ENCODE measurements at regions not wholly inside any gene's neighbourhood (a gene's known extent, or its start where the extent isn't known, plus 50 kb on each side); places are given as distances from the start of the nearest gene placed in this dataset.
A peak's percentile ranks its signal among the peaks of the same experiment; 100 is the strongest.

- FAIRE-seq: no peak
- DNase-seq (ENCODE audit: low spot score): no peak
Measured at GRCh38 chr22:47460176-47460575, 697.7 kb downstream of the TBC1D22A start.

DNA sequence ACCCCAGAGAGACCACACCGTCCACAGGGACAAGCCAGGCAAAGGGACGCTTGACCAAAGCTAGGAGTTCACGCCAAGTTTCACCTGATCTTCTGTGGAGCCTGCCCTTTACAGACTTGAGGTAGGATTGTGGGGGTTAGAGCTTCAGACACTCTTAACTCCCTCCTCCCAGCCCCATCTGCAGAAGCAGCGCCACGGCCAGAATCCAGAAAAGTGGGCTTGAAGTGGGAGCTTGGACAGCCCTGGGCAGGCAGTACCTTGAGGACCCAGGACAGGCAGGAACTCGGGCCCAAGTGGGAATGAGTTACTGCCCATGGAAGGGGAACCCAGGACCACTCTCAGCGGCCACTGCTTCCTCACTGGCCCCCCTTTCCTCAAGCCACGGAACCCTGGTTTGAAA lies 695.9 kb downstream of the TBC1D22A start:
- DNase-seq (ENCODE audit: low spot score) (no peak), FAIRE-seq (no peak)

- no peak for FAIRE-seq
- DNase-seq (ENCODE audit: low spot score): no peak
Measured at GRCh38 chr22:47457509-47458300, 695.3 kb downstream of the TBC1D22A start.

DNA sequence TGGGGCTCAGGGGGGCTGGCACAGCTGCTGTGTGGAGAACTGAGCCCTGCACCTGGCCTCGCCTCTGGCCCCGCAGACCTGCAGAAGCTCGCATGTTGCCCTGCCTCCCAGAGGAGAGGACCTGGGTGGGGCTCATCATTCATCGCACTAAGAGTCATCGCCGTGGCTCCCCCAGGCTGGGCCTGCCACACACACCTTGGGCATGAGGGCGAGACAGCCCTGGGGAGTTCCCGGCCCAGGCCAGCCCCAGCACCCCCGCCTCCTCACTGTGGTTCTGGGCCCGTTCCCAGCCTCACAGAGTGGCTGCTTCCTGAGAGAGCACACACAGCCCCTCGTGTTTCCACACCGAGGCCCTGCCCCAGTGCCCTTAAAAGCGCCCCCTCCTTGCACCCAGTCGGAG lies 694.6 kb downstream of the TBC1D22A start:
- FAIRE-seq (no peak), DNase-seq (ENCODE audit: low spot score) (no peak)

- no peak for FAIRE-seq
- no peak for DNase-seq (ENCODE audit: low spot score)
Measured at GRCh38 chr22:47456031-47456430, 693.6 kb downstream of the TBC1D22A start.

DNA sequence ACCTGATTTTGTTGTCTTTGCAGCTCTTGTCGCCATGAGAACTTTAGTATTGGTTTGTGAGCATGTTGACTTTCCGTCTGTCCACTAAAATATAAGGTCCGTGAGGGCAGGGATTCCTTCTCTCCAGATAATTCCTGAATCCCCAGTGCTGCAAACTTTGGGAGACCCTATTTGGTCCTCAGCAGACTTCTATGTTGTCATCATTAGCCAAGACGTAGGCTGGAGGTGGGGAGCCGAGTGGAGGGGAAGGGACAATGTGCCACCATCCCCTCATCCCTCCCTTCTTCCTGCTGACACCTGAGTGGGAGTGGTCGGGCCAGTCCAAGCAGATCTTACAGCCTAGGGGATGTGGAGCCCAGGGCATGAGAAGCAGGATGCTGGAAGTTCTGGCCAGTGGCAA lies 690.6 kb downstream of the TBC1D22A start:
- no peak for DNase-seq (ENCODE audit: low spot score)
- FAIRE-seq: no peak

DNA sequence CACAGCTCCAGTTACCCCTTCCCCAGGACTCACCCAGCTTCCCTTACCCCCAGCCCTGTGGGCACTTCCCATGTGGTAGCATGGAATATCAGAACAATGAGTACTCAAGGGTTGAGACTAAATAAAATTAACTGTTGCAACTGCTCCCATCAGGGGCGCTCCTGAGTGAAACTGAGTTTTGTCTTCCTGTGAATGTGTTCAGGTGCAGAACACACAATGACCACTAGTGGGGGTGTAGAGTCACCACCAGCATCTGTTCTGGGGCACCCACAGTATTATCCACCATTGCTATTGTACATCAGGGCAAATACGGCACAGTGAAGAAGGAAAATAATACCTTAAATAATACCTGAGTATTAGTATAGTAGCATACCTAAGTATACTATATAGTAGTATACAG lies 689.7 kb downstream of the TBC1D22A start:
- FAIRE-seq (no peak), DNase-seq (ENCODE audit: low spot score) (peak; percentile 27)

DNA sequence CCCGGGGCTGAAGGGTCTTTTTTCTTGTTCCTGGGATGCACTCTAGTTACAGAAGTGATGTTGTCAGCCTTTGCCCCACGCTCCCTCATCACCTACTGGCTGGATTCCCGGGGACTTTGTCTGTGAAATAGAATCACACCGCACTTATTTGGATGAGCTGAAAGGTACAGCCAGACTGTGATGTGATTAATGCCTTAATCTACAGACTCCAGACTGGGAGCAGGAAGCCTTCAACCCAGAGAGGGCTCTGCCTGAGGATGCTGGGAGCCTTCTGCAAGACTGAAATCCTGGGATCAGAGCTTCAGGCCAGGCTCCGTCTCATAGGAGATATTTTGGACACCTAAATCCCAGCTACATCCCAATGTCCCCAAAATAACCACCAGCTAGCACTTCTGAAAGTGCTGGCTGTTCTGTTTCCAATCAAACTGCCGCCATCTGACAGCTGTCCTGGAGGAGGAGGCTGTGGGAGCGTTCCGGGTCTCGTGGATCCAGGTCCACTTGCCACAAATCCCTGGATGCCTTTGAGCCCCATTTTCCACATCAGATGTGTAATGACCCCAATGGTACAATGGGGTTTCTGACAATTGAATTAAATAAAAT lies 688.5 kb downstream of the TBC1D22A start:
- FAIRE-seq: no peak
- DNase-seq (ENCODE audit: low spot score): no peak

- no peak for FAIRE-seq
Measured at GRCh38 chr22:47449508-47450270, 687.2 kb downstream of the TBC1D22A start.

GRCh38 chr22:47448231-47449223 lies 686.1 kb downstream of the TBC1D22A start:
- FAIRE-seq (no peak), DNase-seq (ENCODE audit: low spot score) (no peak)

More at GRCh38 chr22:47449508-47450270, 687.2 kb downstream of the TBC1D22A start:
- DNase-seq (ENCODE audit: low spot score): no peak

DNA sequence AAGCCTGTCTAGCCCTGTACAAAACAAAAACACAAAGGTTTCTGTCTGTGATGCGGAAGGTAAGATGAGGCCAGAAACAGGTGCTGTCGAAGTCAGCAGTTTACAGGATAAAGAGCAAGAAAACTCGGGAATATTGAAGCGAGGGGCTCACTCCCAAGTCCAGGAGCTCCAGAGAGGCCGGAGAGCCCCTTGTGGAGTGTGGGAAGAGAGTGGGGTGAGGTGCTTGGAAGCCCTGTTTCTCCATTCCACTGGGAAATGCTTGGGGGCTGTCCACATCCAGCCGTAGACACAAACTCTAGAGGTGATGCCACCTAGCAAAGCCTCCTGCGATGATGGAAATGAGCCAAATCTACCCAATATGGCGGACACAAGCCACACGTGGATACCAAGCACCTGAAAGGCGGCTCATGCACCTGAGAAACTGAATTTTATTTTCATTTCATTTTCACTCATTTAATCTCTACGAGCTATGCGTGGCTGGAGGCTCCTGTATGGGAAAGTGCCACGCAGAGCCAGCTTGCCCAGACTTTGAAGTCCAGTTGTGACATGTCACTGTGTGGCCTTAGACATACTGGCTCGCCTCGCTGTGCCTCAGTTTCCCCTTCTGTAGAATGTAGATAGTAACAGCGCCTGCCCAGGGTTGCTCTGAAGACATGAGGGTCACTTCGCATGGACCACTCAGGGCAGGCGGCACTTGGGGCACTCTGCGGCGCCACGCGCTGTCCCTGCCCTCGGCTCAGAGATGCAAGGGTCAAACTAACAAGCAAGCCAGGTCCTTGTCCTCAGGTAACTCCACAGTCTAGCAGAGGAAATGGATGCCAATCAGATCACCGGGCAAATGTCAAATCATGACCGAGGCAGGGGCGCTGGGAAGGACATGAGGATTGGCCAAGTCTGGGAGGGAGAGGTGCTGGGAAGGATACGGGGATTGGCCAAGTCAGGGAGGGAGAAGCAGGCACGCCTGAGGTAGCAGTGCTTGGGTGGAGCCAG lies 684.7 kb downstream of the TBC1D22A start:
- DNase-seq (ENCODE audit: low spot score) (no peak), FAIRE-seq (no peak)

DNA sequence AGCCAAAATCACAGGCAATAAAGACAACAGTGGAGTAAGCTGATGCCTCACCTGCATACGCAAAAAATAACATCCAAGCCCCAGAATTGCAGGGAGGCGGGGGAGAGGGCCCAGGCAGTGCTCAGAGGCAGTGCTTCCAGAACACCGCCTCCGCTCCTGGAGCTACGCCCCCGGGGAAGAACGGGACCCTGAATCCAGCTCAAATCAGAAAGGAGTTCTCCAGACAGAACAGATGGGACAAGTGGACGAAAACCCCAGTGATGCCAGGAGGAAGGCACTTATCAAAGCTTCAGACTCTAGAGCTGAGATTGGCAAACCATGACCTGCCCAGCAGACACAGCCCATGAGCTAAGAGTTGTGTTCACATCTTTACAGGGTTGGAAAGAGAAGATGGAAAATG lies 683.9 kb downstream of the TBC1D22A start:
- FAIRE-seq: no peak

DNA sequence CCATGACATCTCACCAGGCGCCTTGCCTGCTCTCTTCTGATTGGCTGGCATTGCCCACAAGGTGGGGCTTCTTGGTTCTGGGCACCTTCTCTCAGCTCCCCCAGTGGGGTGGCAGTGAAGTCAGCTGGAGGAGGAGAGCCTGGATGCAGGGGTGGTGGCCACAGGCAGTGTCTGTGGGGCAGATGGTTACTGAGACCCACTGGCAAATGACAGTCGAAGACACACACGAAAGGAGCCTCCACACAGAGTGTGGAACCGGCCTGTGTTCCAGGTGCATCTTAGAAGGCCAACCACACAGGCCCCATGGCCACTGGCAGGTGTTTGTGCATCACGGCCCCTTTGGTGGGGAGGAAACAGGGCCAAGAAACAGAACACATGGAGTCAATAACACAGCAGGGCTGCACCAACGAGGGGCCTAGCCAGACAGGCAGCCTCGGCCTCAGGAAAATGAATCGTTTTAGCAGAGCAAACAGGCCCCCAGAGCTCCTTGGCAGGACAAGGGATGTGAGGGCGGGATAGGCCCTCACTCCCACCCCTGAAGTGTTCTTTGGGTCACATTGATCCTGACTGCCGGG lies 683.4 kb downstream of the TBC1D22A start:
- DNase-seq (ENCODE audit: low spot score) (no peak), FAIRE-seq (no peak)

More for the DNA sequence above, 683.9 kb downstream of the TBC1D22A start:
- no peak for DNase-seq (ENCODE audit: low spot score)

DNA sequence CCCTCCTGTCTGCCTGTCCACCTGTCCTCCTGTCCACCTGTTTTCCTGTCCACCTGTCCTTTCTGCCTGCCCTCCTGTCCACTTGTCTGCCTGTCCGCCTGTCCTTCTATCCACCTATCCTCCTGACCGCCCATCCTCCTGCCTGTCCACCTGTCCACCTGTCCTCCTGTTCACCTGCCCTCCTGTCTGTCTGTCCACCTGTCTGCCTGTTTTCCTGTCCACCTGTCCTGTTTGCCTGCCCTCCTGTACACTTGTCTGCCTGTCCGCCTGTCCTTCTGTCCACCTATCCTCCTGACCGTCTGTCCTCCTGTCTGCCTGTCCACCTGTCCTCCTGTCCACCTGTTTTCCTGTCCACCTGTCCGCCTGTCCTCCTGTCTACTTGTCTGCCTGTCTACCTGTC lies 682.8 kb downstream of the TBC1D22A start:
- FAIRE-seq: no peak

GRCh38 chr22:47444746-47445065 lies 682.3 kb downstream of the TBC1D22A start:
- no peak for FAIRE-seq

More for the DNA sequence above, 682.8 kb downstream of the TBC1D22A start:
- DNase-seq (ENCODE audit: low spot score): no peak

DNA sequence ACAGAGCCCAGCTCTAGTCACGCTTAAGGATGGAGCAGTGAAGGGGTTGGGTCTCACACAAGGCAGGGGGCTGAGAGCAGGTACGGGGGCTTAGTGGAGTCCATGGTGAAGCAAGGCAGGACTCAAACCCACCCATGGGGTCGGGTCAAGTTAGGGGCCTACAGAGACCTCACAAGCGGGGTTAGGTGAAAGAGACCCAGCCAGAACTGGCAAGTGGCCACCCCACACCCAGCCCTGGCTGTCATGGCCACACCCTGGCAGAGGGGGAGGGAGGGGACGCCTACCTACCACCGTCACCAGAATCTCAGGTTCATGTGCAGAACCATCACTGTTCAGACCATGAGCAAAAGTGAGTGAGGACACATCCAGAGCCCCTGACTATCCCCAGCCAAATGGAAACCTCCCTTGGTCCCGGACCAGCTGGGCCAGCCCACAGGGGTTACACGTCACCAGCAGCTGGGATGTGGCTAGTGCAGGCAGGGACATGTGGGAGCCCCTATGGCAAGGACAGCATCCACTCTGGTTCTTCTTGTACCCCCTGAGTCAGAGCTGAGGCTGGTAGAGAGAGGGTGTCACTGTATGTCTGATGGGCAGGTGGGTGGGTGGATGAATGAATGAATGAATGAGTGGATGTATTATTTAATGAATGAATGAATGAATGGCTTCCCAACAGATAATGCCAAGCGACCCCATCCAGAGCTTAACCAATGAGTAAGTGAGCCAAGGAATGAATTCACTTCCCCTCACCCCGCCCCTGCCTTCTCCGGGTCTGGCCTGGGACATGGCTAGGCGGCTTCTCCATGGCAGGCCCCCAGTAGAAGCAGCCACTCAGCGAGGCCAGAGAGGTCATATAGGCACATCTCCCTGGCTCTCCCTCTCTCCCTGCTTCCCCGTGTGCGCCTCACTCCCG lies 681.6 kb downstream of the TBC1D22A start:
- FAIRE-seq: no peak
- DNase-seq (ENCODE audit: low spot score): no peak

More at GRCh38 chr22:47444746-47445065, 682.3 kb downstream of the TBC1D22A start:
- DNase-seq (ENCODE audit: low spot score): no peak

DNA sequence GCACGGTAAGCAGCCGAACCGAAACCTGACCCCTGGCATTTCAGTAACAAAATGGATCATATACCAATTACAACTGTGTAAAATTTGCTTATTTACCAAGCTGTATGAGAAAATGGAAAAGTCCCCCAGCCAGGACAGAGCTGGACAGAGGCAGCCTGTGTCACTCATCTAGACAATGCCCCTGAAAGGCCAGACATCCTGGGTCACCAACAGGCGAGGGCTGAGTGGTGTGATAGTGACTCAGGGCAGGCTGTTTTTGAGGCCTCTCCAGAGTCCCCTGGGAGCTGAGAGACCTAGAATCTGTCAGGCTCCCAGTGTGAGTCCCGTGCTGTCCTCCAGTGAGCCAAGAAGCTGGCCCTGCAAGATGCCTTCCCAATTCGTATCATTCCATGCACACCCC lies 680.4 kb downstream of the TBC1D22A start:
- DNase-seq (ENCODE audit: low spot score) (no peak), FAIRE-seq (no peak)

DNA sequence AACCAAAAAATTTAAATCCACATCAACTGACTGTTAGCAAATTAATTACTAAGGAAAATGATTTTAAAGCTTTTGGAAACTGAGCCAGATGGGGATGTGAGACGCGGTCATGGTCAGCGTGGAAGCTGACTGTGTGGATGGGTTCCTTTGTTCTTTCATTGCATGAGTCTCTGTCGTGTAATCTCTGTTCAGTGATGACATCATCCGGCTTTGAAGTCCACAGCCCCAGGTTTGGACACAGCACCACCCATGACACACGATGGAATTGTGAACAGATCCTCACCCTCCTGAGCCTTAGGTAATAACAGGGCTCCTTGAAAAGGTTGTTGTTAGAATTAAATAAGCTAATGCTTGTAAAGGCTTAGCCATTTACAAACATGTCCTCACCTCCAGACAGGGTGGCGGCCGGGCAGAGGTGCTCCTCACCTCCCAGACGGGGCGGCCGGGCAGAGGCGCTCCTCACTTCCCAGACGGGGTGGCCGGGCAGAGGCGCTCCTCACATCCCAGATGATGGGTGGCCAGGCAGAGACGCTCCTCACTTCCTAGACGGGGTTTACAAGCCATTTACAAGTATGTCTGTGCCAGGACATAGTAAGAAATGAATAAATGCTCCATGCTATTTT lies 677.3 kb downstream of the TBC1D22A start:
- no peak for DNase-seq (ENCODE audit: low spot score)
- FAIRE-seq: no peak

All from RCC 7860 (cell line).